ENCODE measurements at regions not wholly inside any gene's neighbourhood (a gene's known extent, or its start where the extent isn't known, plus 50 kb on each side); places are given as distances from the start of the nearest gene placed in this dataset.

DNA sequence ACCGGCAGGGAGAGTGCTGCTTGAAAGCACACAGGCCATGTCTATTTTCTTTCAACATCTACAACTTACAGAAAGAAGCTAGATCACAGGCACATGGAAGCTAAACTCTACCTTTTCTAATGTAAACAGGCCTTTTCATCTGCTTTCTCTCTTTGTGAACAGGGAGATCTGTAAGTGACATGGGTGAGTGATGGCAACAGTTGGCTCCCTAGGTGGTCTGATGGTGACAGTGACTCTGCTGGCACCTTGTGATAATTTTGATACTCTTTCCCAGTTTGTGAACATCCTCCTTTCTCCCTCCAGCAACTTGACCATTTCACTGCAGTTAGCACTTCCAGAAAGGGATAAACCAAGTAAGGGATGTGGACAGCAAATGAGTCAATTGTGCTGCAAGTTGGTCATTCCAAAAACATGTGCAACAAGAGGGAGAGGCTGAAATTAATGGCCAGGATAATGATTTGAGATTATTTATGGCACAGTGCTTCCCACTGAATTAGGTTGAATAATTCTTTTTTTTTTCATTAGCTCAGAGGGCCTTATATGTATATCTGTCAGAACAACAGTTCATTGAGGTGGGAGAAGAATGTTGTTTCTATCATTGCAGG is 89.5 kb downstream of the XCL2 start:
- no peak for DNase-seq

DNA sequence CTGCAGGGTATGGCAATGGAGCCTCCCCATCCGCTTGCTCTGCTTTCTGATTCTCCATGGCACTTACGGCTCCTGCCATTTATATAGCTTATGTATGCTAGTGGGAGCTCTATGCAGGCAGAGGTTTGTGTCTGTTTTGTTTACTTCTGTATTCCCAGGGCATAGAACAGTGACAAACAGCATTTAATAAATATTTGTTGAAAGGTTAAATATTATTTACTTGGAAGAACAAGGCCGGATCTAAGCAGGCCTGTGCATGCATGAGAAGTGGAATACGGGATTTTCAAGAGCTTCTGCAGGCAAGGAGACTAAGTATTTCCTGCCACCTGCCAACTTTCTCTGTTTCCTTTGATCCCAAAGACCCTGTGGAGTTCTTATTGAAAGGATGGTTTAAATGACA is 90.7 kb downstream of the XCL2 start:
- no peak for DNase-seq

DNA sequence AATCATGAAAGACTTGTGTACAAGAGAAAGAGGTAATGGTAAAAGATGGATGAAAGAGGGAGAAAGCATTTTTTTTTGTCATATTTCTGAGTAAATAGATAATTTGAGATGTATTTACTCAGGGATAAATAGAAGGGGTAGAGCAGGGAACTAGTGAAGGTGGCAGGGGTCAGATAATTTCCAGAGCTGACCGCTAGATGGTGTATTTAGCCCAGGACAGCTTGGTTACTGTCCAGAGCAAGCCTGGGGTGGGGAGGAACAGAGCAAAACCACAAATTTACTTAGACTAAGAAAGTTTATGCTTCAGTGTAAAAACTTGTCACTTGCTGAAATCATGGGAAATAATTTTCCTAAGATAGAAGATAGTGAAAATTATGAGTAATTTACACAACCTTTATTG is 91.5 kb downstream of the XCL2 start:
- DNase-seq = no peak

DNA sequence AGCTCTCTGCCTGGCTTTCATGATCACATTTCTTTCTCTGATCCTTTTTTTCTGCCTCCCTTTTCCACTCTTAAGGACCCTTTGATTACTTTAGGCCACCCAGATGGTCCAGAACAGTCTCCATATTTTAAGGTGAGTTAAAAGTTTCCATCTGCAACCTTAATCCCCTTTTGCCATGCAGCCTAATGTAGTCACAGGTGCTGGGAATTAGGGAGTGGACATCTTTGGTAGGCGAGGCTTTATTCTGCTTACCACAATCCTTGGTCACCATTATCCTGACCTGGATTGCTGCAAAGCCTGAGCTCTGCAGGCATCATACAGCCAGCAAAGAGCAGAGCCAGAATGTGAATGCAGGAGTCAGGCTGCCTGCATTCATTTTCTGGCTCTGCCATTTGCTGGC is 95.9 kb downstream of the XCL2 start:
- no peak for DNase-seq

DNA sequence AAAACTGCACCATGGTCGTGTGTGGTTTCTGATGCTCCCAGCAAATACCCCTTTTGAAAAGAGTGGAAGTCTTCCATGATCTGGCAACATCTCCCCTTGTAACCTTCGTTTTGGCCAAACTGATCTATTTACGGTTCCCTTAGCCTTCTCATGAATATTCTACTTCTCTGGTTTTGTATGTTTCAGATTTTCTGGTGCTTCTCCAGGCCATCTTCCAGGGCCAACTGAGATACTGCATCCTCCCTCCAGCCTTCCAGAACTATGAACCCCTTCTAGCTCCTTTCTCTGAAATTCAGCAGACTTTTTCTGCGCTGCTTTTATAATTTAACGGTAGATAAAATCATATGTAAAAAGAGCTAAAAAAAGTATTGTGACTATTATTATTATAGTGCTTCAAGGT is 97.7 kb downstream of the XCL2 start:
- no peak for DNase-seq

DNA sequence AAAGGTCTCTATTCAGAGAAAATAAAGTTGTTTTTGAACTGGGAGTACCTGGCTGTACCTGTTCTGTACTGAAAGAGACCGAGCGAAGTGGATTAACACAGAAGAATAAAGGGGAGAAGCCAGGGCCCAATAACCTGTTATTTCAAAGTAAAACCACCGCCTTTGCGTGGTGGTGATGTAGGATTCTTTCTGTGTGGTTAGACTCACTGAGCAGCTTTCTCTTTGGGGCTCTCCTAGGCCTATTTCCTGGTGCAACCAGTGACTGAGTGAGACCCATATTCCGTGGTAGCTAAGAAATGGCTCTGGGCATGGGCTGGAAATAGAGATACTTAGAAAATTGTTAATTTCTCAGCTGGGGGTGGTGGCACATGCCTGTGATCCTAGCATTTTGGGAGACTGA is 99.9 kb downstream of the XCL2 start:
- no peak for DNase-seq

DNA sequence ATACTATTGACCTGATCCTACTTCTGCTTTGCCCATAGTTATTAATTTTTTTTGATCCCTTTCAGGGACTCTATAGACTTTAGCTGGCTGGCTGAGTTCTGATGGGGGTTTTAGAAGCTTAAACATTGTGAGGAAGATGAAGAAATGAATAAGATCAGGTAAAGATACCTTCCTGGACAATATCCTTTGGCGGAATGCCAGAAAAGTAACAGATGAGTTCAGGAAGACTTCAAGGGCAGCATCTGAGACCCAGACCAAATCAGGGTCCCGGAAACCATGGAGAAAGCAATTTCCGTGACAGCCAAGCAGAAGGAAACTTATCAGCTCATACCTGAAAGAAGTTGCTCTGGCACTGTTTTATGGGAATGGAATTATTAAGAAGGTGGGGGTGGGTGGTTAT is 100.4 kb downstream of the XCL2 start:
- DNase-seq = no peak

DNA sequence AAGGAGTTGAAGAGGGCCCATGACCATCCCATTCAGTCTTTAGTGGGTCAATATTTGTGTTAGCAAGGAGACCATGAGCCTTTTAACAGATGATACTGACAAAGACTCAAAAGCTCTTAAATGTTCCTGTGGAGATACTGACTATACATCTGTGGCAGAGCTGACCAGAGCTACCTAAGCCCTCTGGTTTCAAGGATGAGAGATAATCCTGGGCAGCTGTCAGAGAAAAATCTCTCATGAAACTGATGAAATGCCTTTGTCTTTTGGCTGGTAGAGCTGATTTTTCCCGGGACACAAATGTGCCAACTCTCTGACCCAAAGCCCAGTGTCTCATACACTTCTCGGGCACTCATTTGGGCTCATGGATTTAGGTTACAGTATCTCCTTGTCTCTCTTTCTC is 100.9 kb downstream of the XCL2 start:
- DNase-seq = no peak

DNA sequence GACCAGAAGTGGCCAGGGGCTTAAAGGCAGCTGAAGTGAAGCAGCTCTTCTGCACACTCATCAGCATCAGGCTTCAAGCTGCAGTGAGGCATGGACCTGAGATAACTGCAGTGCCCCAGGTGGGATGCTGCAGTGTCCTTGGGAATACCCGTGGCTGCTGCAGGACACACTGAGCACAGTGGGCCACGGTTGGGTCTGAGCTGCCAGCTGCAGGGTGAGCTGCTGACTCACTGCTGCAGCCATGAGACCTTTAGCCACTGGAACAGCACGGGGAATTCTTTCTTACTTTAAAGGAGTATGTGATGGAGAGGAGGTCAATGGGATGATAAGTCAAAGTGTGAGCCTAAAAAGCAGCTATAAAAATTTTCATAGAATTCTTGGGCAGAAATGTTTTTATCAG is 102.1 kb downstream of the XCL2 start:
- no peak for DNase-seq

DNA sequence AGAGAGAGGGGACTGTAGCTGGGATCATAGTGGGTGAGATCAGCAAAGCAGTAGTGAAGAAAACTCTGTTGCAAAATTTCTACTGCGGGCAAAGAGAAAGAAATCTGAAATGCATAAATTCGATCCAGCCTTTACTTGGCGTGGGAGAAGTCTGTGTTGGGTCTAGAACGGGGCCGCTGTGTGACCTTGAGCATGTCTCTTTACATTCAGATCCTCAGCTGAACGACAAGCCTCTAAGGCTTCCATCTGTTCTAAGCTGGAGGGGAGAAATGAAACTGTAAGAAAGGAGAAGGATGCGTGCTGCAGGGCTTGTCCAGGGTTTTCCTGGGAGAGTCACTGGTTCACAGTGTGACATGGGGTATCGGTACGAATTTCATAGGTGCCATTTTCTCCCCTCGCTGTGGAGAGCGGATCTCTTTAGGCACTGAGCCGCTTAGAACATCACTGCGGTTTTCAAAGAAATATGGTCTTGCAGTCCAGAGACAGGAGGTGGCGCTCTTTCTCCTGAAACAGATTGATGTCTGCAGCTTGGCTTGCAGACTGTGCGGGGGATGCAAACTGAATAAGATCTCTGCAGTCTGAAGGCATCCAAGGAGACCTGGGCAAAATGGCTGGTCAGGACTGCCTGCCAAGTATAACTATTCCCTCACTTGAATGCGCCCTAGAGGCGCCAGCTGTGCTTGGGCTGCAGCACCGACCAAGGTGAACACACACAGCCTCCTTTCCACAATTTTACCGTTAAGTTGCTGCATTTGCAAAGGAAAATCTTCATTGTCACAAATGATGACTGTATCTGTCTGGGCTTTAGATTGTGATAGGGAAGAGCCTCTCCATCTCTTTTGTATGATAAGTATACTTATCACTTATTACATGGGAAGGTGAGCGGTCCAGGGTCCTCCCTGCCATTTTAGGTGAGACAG is 104.1 kb downstream of the XCL2 start:
- DNase-seq = peak; percentile 88

DNA sequence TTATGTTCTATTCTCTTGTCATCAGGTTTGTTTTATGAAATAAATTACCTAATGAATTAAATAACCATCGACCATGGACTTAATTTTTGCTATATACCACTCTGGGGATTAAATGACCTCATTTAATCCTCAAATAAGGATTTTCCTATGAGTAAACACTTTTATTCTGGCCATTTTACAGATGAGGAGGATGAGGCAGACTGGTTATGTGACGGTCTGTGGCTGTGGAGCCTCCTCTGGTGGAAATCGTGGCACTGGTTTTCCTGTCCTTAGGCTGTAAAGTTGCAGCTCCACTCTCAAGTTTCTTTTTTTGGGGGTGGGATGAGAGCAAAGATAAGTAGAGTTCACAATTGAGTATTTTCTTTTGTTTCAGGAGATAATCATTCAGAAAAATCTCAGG is 105.2 kb downstream of the XCL2 start:
- no peak for DNase-seq

DNA sequence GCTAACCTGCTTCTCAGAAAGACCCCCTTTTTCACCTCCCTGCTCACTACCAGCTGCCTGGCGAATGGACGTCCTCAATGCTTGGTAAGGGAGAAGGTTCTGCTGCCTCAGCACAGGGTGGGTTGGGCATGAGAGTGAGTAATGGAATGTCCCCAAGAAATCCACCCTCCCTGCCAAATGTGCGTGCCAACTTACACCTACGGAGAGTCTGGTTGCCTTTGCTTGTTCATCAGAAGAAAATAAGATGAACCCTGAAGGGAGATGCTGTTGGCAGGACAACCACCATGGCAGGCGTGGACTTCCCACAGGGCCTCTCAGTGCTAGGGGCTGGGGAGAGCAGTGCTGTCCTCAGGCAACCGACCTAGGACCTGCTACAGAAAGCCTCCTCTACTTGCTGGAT is 106.0 kb downstream of the XCL2 start:
- no peak for DNase-seq

DNA sequence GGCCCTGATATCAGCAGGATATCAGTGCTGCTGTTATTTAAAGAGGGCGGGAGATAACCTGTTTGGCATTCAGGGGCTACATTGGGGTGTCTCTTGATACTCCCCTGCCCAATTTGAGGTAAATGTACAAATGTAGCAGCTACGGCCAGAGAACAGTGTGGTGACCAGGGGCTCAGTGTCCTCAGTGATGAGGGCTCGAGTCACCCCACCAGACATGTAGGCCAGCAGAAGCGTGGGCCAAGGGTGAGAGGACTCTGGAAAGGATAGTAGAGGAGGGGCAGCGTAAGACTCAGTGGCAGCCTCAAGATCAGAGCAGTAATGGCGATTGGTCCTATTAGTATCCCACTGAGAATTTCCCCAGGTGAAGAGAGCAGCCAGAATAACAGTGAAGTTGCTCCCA is 108.4 kb downstream of the XCL2 start:
- no peak for DNase-seq

DNA sequence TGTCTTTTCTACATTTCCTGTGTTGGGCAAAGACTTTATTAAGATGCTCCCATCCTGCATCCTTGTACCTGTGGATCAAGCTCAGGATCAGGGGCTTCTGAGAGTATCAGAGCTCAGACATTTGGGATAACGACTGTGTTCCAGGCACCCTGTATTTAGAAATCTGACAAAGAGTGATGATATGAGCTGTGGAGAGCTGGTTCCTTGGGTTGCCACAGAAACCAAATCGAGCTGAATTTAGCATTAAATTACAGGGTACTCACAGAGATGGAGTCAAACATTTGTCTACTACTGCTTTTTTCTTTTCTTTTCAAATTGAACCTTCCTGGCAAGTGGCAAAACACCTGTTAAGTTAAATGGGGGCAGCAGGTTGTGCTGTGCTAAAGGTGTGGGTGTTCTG is 110.6 kb downstream of the XCL2 start:
- DNase-seq = no peak

DNA sequence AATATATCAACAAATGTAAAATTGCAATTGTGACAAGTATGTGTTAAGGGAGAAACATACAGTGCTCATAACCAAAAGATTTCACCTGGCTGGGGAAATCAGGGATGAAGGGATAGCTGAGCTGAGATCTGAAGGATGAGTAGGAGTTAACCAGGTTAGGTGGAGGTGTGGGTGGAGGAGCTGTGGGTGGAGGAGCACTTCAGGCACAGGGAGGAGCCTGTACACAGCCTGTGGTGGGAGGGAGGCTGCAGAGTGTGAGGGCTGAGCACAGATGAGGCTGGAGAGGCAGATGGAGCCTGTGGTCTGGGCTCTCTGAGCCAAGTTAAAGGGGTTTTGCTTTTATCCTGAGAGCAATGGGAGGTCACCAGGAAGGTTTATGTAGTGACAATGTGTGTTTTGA is 111.9 kb downstream of the XCL2 start:
- DNase-seq = no peak

DNA sequence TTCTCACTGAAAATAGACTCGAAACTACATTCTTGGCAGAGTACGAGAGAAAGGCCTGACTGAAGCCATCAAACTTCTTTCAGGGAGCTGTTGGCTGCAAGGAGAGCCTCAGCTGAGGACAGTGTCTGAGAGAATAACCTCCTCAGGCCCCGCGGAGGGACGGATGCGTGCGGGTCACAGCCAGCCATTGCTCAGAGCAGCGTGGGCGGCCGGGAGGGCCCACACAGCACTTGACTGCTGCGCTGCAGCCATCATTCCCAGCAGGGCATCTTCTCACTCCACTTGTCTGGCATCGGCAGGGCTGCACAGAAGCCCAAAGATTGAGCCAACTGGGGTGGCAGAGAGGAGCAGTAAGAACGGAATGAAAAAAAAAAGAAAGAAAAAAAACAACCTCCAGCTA is 113.5 kb downstream of the XCL2 start:
- DNase-seq = no peak

DNA sequence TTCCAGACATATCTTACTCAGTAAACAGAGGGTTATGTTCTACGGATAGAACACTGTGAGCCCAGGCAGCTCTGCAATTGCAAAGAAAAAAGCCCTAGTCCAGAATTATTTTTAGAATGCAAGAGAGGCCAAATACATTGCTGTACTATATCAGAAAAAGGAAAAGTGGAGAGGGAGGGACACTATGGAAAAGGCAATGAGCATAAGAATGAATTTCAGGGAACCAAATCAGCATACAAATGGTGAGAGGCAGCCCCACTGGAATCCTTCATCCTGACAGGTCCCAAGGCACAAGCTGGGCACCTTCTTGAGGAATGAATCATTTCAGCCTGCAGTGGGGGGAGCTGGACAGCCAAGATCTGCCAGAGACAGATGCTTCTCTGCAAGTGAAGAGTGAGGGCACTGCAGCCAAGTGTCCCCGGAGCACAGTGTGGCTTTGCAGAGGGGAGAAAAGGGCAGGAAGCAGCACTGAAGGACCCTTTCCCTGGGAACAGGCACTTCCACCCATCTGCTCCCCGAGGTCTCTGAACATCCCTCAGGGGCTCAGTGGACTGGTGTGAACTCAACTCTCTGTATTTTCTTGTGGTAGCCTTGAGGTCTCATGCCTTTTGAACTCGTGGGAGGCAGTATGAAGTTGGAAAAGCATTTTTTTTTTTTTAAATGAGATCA is 115.6 kb downstream of the XCL2 start:
- DNase-seq = no peak

DNA sequence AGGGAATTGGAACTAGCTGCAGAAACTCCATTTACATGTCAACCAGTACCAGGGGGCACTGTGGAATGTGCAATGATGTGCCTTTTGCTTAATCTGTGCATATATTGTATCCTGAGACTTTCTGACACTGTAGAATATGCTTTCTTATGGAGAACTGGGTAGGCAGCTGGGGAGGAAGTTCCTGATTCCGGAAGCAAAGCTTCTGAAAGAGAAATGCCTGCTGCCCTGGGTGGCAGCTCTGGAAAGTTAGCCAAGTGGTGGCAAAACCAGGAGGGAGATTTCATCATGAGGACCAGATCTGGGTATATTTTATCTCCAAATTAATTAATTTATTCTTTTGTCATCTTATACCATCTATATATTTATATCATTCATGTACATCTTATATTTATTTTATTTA is 116.7 kb downstream of the XCL2 start:
- DNase-seq = no peak

DNA sequence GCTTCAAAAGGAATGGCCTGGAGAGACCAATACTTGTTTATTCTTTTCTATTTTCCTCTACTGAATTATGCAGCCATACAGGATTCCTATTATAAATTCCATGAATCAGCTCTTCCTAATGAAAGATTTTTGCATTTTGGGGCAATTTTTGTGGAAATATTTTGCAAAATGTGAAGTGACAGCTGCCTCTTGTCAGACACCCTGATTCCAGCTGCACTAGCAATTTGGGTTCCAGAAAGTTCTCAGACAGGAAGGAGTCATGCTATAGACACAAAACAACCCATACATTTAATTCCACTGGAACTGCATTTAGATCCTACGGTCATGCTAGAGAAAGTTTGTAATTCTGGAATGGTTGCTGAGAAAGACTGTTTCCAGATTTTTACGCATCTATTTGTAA is 119.5 kb downstream of the XCL2 start:
- no peak for DNase-seq

DNA sequence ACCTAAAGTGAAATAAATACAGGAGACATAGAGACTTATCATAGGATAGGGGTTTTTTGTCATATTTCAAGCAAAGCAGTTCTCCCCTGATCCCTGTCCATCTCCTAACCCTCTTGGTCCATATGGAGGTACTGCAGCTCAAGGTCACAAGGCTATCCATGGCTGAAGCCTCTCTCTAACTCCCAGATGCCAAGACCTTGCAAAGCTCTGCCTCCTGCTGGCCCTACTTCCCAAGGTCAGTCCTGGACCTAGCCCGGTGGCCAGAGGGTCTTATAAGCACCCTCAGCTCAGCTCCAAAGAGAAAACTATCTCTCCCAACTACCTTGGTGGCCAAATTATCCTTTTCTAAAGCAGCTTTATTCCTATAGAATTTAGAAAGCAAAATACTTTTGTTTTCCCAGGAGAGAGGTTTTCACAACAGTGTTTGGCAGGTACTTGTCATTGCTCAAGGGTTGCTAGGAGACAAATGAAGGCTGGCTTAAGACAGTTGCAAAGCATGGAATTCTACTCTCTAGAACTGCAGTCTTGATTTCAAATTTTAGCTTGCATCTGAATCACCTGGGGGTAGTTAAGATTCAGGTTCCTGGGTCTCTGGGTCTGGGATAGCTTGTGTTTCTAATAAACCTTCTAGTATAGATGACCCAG is 121.5 kb downstream of the XCL2 start:
- DNase-seq = no peak

DNA sequence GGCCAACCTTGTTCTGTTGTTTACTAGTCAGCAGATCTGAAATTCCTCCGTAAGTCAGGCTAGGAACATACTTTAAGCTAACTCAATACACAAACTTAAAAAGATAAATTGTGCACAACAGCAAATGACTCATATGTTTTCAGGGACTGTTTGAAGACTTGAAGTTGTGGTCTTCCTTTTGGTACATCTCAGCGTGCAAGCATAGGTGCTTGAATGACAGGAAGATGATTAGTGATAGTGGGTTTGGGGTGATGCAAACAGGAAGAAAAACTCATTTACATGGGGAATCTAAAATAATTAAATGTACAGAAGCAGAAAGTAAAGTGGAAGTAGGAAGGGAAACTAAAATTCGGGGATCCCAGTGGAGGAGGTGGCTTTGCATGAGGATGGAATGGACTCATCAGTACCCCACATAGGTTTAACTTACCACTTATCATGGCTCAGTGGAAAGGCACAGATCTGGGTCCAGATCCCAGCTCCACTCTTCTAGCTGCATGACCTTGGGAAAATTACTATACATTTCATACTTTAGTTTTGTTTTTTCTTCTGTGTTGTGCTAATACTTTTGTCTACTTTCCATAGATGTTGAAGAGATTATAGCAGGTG is 122.3 kb downstream of the XCL2 start:
- DNase-seq = no peak

DNA sequence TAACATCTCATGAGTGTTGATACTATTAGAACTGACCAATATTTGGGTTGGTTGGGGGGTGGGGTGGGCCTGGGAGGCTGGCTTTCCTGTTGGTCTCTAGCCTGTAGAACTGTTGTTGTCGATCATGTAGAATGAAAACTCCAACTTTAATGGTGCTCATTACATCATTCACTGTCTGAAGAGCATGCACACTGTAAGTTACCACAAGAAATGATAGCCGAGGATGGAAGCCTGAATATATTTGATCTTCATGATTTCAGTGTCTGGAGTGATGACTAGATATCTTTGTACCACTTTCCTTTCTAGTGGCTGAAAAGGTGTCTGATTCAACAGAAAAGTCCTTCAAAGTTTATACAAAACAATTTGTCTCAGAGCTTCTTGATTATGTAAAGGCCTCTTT is 123.6 kb downstream of the XCL2 start:
- no peak for DNase-seq

DNA sequence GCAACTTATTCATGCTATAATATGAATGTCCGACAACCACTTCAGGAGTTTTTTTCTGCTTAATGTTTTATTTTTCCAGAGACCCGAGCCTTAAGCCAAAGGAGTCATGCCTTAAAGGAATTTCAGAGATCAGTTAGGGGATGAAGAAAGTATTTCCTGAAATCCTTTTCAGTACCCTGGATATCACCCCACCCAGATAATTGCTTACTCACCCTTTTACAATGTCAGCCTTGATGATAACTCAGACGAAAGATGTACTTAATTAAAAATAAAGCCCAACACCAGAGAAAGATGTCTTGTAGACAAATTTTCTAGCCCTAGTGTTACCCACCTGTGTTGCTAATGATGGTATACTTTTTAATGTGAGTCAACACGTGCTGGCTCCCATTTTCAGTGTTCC is 124.1 kb downstream of the XCL2 start:
- no peak for DNase-seq

Data from activated effector memory CD4-positive, alpha-beta T cell treated with anti-CD3 and anti-CD28 coated beads, Interleukin-2, amount 50 U/mL, for 16 hours (primary cell).